ENCODE measurements at regions not wholly inside any gene's neighbourhood (a gene's known extent, or its start where the extent isn't known, plus 50 kb on each side); places are given as distances from the start of the nearest gene placed in this dataset.

DNA sequence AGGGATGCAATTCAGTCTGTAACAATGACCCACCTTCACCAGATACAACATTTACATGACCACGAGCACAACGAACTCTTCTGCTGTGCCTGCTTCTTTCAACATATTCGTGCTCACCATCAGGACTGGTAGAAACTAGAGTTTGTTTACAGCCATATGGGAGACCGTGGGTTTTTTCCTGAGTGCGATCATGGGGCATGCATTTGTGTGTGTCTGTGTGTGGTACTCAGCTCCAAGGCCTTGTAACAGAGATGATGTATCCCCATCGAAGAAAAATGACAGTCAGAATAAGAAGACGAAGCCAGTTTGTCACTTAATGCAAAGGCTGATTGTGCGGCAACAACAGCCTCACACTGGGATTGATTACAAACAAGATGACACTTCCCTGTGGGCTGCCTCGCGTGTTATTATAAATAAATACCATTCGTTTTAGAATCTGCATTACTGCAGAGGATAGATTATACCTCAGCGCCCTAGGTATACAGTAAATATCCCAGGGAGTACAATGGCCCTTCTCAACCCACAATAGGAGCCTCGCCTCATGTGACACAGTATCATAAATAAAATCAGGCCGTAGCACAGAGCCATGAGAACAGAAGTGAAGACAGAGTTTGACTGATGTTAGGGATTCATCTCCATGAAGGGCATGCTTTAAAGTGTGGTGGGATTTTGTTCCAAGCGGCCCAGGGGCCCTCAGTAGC, 97.3 kb upstream of the NOCT start:
- DNase-seq: no peak
- Histone ChIP-seq H3K4me1 (ENCODE audit: low read length) (no peaks in the 10 kb centered on the region), H3K36me3 (replicated peaks; ENCODE audit: insufficient read depth, low read length) (no peaks in the 10 kb centered on the region), H4K20me1 (ENCODE audit: insufficient read depth, low read length) (no peaks in the 10 kb centered on the region), H3K4me3 (ENCODE audit: low read length) (no peak overlapping the region), H3K9me3 (replicated peaks; ENCODE audit: insufficient read depth, low read length) (no peaks in the 10 kb centered on the region), H3F3A (ENCODE audit: insufficient read depth, low read length) (no peaks in the 10 kb centered on the region), H3K27me3 (replicated peaks; ENCODE audit: insufficient read depth, low read length) (no peaks in the 10 kb centered on the region), H3K4me2 (ENCODE audit: low read depth, low read length) (no peak overlapping the region), H3K27ac (ENCODE audit: low read length) (no peak overlapping the region), H3K79me2 (ENCODE audit: low read length) (no peaks in the 10 kb centered on the region), H3K9me2 (replicated peaks; ENCODE audit: insufficient read depth, low read length) (no peaks in the 10 kb centered on the region), H3K9ac (ENCODE audit: low read length) (no peak overlapping the region), H2AFZ (ENCODE audit: low read length) (no peak overlapping the region)
- TF ChIP-seq EZH2 (optimal IDR thresholded peaks at IDR 0.05; ENCODE audit: low read depth, low read length) (no peak), EZH2phosphoT487 (IDR thresholded peaks at IDR 0.05; ENCODE audit: low read length) (no peak)
- TF ChIP-seq, protein P1, sequence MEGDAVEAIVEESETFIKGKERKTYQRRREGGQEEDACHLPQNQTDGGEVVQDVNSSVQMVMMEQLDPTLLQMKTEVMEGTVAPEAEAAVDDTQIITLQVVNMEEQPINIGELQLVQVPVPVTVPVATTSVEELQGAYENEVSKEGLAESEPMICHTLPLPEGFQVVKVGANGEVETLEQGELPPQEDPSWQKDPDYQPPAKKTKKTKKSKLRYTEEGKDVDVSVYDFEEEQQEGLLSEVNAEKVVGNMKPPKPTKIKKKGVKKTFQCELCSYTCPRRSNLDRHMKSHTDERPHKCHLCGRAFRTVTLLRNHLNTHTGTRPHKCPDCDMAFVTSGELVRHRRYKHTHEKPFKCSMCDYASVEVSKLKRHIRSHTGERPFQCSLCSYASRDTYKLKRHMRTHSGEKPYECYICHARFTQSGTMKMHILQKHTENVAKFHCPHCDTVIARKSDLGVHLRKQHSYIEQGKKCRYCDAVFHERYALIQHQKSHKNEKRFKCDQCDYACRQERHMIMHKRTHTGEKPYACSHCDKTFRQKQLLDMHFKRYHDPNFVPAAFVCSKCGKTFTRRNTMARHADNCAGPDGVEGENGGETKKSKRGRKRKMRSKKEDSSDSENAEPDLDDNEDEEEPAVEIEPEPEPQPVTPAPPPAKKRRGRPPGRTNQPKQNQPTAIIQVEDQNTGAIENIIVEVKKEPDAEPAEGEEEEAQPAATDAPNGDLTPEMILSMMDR (IDR thresholded peaks at IDR 0.05; ENCODE audit: low read length): no peak

DNA sequence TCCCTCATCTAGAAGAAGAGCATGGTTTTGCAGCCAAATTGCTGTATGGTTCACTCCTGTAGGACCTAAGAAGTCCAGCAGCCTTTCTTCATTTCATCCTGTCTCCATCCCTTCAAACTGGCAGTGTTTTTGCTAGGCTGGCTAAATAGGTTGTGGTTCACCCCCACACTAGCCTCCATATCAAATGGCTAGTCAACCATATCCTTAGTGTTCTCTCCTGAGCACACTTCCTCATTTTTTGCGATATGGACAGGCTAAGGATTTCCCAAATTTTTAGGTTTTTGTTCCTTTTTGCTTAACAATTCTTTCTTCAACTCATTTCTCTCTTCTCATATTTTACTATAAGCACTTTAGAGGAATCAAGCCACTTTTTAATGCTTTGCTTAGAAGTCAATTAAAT, 98.8 kb upstream of the NOCT start:
- DNase-seq: no peak
- no peaks in the 10 kb centered on the region for H3K36me3 ChIP-seq (replicated peaks; ENCODE audit: insufficient read depth, low read length)
- no peak for TF ChIP-seq EZH2 (optimal IDR thresholded peaks at IDR 0.05; ENCODE audit: low read depth, low read length)
- TF ChIP-seq, protein P1 (IDR thresholded peaks at IDR 0.05; ENCODE audit: low read length): no peak
- no peak for TF ChIP-seq EZH2phosphoT487 (IDR thresholded peaks at IDR 0.05; ENCODE audit: low read length)
- no peaks in the 10 kb centered on the region for H3F3A ChIP-seq (ENCODE audit: insufficient read depth, low read length)
- H3K9ac ChIP-seq (ENCODE audit: low read length): no peak overlapping the region
- no peaks in the 10 kb centered on the region for H3K9me3 ChIP-seq (replicated peaks; ENCODE audit: insufficient read depth, low read length)
- no peak overlapping the region for H3K4me3 ChIP-seq (ENCODE audit: low read length)
- no peaks in the 10 kb centered on the region for H3K79me2 ChIP-seq (ENCODE audit: low read length)
- H2AFZ ChIP-seq (ENCODE audit: low read length): no peak overlapping the region
- H3K27me3 ChIP-seq (replicated peaks; ENCODE audit: insufficient read depth, low read length): no peaks in the 10 kb centered on the region
- no peak overlapping the region for H3K27ac ChIP-seq (ENCODE audit: low read length)
- H3K9me2 ChIP-seq (replicated peaks; ENCODE audit: insufficient read depth, low read length): no peaks in the 10 kb centered on the region
- no peaks in the 10 kb centered on the region for H3K4me1 ChIP-seq (ENCODE audit: low read length)
- no peak overlapping the region for H3K4me2 ChIP-seq (ENCODE audit: low read depth, low read length)
- no peaks in the 10 kb centered on the region for H4K20me1 ChIP-seq (ENCODE audit: insufficient read depth, low read length)

DNA sequence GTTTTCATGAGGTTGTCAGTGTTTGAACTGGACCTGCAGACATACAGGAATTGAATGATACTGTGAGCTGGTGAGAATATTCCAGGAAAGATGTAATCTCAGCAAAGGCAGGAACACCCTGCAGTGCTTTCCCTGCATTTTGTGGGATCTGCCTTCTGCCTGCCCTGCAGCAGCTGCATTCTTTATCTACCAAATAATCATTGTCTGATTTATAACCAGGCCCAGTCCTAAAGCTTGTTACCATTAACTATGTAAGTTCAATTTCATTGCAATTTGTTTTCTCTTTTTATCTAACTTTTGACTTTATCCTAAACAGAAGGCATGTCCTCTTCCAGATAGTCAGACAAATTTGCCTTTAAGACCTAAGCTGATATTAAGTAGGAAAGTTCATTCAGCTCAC, 99.8 kb upstream of the NOCT start:
- Histone ChIP-seq H3K4me1 (ENCODE audit: low read length) (no peaks in the 10 kb centered on the region), H2AFZ (ENCODE audit: low read length) (no peak overlapping the region), H3K4me2 (ENCODE audit: low read depth, low read length) (no peak overlapping the region), H3K27me3 (replicated peaks; ENCODE audit: insufficient read depth, low read length) (no peaks in the 10 kb centered on the region), H3K27ac (ENCODE audit: low read length) (no peak overlapping the region), H3K9me3 (replicated peaks; ENCODE audit: insufficient read depth, low read length) (no peaks in the 10 kb centered on the region), H3K9ac (ENCODE audit: low read length) (no peak overlapping the region), H3K9me2 (replicated peaks; ENCODE audit: insufficient read depth, low read length) (no peaks in the 10 kb centered on the region), H3K36me3 (replicated peaks; ENCODE audit: insufficient read depth, low read length) (no peaks in the 10 kb centered on the region), H3F3A (ENCODE audit: insufficient read depth, low read length) (no peaks in the 10 kb centered on the region), H4K20me1 (ENCODE audit: insufficient read depth, low read length) (no peaks in the 10 kb centered on the region), H3K4me3 (ENCODE audit: low read length) (no peak overlapping the region), H3K79me2 (ENCODE audit: low read length) (no peaks in the 10 kb centered on the region)
- DNase-seq: no peak
- TF ChIP-seq EZH2 (optimal IDR thresholded peaks at IDR 0.05; ENCODE audit: low read depth, low read length) (no peak), EZH2phosphoT487 (IDR thresholded peaks at IDR 0.05; ENCODE audit: low read length) (no peak)
- TF ChIP-seq, protein P1 (IDR thresholded peaks at IDR 0.05; ENCODE audit: low read length): no peak
